A549 (cell line): ENCODE measurements at regions not wholly inside any gene's neighbourhood (a gene's known extent, or its start where the extent isn't known, plus 50 kb on each side); places are given as distances from the start of the nearest gene placed in this dataset.

Source experiments
- EHMT2 ChIP-seq: fragments of 200-600 bp; sonication (generic); IDR thresholded peaks from 2 replicates; pipeline ENCODE4 v1.6.1; 2016; ENCODE audit warnings: antibody characterized with exemption, low read depth, mild to moderate bottlenecking, moderate library complexity
- JUNB ChIP-seq: fragments of >200 bp; sonication (Bioruptor Twin); formaldehyde crosslinking; IDR thresholded peaks from 2 replicates; pipeline ENCODE4 v1.6.1; 2016
- KDM1A ChIP-seq: fragments of 200-600 bp; sonication (generic); IDR thresholded peaks from 2 replicates; pipeline ENCODE4 v1.6.1; 2016; ENCODE audit warnings: low read depth, mild to moderate bottlenecking
- RAD21 ChIP-seq, 2 experiments: fragments of >200 bp in 1 of 2; sonication (Bioruptor Twin) in 1 of 2; formaldehyde crosslinking in 1 of 2; IDR thresholded peaks in 1 of 2; conservative IDR thresholded peaks in 1 of 2; 2 replicates in 1 of 2; 3 replicates in 1 of 2; pipeline ENCODE4 v1.6.1; 2012 to 2018; ENCODE audit warnings: inconsistent platforms in 1 of 2
- REST ChIP-seq: fragments of 200-600 bp; sonication (generic); IDR thresholded peaks from 2 replicates; pipeline ENCODE4 v1.6.1; 2016; ENCODE audit warnings: antibody characterized with exemption, mild to moderate bottlenecking, moderate library complexity
- TF ChIP-seq, protein P1 (sequence below): fragments of >200 bp; sonication (Bioruptor Twin); formaldehyde crosslinking; IDR thresholded peaks from 3 replicates; pipeline ENCODE4 v1.5.1; 2016

DNA sequence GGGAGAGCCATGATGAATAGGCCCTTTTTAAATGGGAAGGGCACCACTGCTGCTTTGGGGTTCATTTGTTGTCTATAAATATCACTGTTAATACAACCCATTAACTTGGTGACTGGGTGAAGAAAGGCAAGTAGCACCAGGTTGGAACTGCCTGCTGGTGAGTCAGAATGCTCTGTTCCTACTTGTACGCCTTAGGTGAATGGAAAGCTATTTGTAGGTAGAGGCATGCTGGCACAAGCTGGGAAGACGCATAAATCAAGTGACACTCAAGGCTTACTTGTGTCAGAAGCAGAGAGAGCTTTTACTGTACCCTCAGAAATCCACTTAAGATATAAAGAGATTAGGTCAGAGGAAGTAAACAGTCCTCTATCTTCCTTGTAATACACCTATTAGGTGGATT lies 142.5 kb downstream of the TMX1 start:
- TF ChIP-seq, protein P1, sequence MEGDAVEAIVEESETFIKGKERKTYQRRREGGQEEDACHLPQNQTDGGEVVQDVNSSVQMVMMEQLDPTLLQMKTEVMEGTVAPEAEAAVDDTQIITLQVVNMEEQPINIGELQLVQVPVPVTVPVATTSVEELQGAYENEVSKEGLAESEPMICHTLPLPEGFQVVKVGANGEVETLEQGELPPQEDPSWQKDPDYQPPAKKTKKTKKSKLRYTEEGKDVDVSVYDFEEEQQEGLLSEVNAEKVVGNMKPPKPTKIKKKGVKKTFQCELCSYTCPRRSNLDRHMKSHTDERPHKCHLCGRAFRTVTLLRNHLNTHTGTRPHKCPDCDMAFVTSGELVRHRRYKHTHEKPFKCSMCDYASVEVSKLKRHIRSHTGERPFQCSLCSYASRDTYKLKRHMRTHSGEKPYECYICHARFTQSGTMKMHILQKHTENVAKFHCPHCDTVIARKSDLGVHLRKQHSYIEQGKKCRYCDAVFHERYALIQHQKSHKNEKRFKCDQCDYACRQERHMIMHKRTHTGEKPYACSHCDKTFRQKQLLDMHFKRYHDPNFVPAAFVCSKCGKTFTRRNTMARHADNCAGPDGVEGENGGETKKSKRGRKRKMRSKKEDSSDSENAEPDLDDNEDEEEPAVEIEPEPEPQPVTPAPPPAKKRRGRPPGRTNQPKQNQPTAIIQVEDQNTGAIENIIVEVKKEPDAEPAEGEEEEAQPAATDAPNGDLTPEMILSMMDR, result no peak
- no peak for TF ChIP-seq KDM1A
- TF ChIP-seq JUNB, result no peak
- no peak for TF ChIP-seq RAD21 (conservative IDR thresholded peaks at IDR 0.05 in 1 of 2, IDR thresholded peaks at IDR 0.05 in 1 of 2)
- TF ChIP-seq EHMT2, result no peak
- TF ChIP-seq REST, result no peak
